ENCODE measurements at regions not wholly inside any gene's neighbourhood (a gene's known extent, or its start where the extent isn't known, plus 50 kb on each side); places are given as distances from the start of the nearest gene placed in this dataset.

DNA sequence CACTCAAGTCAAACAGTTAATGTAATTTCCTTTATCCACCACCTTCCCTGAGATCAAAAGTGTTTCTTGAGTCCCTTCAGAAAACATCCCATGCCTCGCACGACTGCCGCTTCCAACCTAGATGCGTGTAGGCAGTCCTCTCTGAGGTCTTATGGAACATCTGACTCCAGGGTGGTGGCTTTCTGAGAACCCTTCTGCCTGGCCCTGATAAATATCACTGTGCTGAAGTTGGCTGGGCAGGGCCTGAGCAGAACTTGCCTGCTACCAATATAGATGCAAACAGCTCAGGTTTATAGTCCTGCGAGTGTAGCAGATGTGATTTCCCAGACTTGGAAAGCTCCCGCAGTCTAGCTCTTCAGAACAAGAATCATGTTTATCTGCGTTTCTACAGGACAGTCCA is 61.1 kb upstream of the GPR12 start:
- TF ChIP-seq, protein P1, sequence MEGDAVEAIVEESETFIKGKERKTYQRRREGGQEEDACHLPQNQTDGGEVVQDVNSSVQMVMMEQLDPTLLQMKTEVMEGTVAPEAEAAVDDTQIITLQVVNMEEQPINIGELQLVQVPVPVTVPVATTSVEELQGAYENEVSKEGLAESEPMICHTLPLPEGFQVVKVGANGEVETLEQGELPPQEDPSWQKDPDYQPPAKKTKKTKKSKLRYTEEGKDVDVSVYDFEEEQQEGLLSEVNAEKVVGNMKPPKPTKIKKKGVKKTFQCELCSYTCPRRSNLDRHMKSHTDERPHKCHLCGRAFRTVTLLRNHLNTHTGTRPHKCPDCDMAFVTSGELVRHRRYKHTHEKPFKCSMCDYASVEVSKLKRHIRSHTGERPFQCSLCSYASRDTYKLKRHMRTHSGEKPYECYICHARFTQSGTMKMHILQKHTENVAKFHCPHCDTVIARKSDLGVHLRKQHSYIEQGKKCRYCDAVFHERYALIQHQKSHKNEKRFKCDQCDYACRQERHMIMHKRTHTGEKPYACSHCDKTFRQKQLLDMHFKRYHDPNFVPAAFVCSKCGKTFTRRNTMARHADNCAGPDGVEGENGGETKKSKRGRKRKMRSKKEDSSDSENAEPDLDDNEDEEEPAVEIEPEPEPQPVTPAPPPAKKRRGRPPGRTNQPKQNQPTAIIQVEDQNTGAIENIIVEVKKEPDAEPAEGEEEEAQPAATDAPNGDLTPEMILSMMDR (conservative IDR thresholded peaks at IDR 0.05) = no peak
- TF ChIP-seq ZFX (IDR thresholded peaks at IDR 0.05) = no peak
